NCI-H446 treated with DMSO at 0.1 percent for 48 hours (cell line): ENCODE measurements at regions not wholly inside any gene's neighbourhood (a gene's known extent, or its start where the extent isn't known, plus 50 kb on each side); places are given as distances from the start of the nearest gene placed in this dataset.
"Not testable (repeated sequence)": the region's sequence is repeated elsewhere in the genome, so short reads cannot be mapped to it uniquely, and the experiment has no call there.

ENCODE experiments used
- DNase-seq: peaks from one replicate; lab custom pipeline; 2025; lab: John Stamatoyannopoulos, UW

DNA sequence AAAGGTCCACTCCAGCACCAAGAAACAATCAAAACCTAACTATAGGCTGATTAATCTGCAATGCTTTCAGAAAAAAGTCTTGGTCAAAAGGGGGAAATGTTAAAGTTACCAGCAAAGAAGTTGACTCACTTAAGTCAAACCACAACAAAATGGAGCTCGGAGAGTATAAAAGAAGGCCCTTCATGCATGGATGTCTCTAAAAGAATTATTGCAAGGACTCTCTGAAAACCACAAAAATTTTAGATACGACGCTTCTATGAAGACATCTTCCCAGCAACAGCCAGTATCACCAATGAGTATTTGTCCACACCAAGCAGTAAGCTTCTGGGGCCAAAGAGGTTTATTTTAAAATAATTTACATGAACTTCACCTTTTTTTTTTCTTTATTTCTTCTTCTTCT lies 1327.4 kb upstream of the CDH18 start:
- not testable (repeated sequence) for DNase-seq

DNA sequence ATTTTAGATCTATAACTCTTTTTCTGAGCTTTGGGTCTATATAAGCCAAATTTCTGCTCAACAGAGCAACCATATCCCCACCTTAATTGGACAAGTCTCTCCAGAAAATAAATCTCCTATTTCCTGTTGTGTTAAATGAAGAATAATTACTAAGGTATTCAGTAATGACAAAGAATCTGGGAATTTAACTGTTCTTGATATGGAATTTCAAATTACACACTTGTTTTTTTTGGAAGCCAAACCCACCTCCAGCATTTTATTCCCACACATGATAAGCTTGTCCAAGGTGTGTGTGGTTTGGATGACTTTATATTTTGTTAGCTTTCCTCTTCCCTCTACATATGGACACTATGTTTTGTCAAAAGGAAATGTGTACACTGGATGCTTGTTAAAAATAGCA lies 1313.2 kb upstream of the CDH18 start:
- not testable (repeated sequence) for DNase-seq

DNA sequence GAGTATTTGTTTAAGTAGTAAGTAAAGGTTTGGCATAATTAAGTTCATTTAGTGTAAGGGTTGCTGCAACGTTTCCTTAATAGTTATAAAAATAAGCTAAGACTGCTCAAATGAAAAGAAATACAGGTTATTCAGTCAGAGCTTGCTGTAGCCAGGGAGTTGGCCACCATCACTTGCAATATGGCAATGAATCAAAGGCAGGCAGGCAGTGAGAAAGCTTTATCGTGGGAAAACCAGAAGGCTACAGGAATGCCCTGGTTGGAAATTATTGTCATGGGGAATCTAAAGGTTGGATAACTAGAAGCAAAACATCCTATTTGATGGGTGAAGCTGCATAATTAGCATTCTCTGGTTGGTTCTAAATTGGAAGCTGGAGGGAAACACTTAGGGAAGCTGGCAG lies 1286.4 kb upstream of the CDH18 start:
- not testable (repeated sequence) for DNase-seq

DNA sequence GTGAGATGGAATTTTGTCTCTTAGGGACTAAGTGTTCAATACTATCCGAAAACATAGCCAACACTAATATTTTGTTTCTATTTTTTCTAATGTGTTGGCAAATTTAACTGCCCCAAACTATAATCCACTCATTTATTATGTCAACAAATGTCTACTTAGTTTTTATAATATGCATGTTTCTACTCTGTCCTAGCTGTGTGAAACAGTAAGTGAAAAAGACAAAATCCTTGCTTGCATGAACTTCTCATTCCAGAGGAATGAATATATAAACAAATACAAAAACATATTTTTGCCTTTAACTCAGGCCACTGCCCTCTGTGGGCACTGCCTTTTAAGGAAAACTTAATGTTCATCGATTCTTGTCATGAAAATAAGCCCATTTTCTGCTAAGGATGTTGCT lies 1275.4 kb upstream of the CDH18 start:
- no peak for DNase-seq

DNA sequence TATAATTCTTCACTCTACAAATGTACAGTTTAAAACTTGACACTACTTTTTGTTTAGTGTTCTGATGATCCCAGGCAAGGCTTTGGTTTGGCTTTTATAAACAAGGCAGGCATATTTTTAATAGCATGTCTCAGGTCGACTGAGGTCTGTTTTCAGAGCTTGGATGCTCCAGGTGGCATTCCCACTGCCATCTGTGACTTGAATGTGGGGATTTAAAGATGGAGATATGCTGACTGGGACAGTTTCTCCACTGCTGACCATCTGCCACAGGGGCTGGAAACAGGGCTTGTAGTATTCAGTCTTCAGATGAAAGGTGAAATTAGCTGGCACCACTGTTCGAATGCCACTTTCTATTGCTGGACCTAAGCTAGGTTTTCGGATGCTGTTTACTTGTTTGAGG lies 1266.2 kb upstream of the CDH18 start:
- DNase-seq, result peak; percentile 27

DNA sequence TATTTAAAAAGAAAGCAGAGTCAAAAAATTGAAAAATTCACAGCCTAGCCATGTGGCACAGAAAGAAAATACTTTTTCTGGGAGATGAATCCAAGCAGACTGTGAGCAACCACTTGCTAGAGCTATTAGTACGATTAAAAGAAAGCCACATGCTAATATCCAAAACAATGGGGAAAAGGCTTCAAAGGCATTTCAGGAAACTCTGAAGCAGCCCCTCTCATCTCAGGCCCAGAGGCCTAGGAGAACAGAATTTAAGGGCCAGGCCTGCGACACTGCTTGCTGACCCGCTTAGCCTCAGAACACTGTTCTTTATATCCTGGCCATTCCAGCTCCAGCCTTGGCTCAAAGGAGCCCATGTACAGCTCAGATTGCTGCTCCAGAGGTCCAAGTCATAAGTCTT lies 1257.0 kb upstream of the CDH18 start:
- DNase-seq, result no peak

DNA sequence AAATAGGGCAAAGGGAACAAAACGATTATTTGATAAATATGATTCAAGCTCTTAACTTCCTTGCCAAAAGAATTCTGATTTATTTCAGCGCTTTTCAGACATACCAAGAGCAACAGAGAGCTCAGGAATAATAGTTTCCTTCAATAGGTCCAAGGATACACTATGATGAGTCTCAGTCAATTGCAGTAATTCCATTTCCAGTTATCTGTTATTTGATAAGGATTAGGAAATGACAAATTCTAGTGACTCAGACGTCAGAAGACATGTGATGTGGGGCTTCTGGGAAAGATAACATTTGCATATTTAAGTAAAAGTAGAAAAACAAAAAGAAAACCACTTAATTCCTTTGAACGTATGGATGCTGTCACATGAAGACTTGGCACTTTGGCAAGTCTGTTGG lies 1250.8 kb upstream of the CDH18 start:
- DNase-seq, result no peak

DNA sequence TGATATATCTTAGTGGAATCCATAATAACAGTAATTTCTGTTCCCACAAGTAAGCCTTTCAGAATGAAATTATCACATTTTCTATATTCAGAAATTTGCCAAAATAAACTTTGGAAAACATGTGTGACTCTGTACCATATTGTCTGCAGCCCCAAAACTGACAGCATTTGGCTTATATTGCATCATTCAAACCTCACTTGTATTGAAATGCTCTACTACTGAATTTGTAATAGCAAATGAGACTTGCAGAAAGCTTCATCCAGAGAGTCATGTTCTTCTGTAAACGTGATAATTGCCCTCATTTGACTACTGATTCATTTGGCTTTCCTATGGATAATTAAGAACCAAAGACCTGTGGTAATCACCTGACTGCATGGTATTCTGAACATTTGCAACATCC lies 1249.5 kb upstream of the CDH18 start:
- peak; percentile 49 for DNase-seq

DNA sequence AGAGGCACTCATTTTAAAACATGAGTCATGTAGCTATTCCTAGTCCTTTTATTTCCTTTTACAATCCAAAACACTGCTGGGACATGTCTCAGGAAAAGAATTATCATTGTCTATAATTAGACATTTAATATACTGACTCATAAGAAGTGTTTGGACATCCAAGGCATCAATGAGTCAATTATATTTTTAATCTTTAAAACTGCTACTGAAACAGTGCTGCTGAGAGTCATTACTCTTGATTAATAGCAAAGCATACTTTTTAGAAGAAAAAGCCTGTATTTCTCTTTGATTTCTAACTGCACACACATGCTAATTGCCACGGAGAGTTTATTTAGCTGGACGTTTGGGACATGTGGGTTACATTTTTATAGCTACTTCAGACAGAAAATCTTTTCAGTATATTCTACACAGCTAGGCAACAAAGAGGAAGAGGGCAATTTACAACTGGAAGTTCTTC lies 1249.0 kb upstream of the CDH18 start:
- peak; percentile 82 for DNase-seq

DNA sequence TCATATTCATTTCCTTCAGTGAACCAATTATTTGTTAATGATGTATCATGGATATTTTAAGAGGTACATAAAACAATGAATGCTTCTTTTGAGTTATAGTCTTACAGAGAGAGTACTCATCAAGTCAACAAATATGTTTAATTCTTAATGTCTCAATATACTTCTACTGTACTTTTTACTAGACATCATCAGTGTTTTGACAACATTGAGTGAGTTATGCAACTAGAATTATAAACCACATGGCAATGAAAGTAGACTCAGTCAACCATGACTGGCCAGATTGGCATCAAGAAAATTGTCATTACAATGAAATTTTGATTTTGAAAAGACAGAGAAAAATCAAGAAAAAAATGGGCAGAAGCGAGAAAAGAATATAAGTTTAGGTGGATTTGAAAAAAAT lies 1248.1 kb upstream of the CDH18 start:
- peak; percentile 80 for DNase-seq

DNA sequence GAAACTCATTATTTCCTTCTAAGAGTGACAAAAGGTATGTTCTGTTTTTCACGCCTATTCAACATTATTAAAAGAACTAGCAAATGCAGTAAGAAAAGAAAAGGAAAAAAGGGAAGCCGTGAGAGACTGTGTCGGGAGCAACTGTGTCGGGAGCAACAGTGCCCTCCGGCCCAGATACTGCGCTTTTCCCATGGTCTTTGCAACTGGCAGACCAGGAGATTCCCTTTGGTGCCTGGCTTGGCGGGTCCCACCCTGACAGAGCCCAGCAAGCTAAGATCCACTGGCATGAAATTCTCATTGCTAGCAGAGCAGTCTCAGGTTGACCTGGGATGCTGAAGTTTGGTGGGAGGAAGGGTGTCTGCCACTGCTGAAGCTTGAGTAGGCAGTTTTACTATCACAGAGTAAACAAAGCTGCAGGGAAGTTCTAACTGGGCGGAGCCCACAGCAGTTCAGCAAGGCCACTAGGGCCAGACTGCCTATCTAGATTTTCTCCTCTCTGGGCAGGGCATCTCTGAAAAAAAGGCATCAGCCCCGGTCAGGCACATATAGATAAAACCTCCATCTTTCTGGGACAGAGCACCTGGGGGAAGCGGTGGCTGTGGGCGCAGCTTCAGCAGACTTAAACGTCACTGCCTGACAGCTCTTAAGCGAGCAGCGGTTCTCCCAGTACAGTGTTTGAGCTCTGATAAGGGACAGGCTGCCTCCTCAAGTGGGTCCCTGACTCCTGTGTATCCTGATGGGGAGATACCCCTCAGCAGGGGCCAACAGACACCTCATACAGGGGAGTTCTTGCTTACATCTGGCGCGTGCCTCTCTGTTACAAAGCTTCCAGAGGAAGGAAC lies 1237.4 kb upstream of the CDH18 start:
- DNase-seq, result no peak

DNA sequence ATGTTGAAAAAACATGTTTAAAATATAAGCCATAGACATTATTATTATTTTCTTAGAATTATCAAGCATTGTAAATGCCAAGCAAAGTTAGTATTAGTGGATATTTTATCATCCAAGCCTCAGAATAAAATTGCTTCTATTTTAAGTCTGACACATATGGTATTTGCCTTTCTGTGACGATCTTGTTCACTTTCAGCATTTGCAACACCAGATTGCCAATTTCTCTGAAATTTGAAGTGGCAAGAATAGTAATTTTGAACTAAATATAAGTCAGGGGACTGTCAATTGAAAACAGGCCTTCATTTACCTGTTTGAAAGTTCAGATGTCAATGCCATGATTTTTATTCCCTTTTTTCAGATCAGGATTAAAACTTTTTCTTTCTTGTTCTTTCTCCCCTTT lies 1233.6 kb upstream of the CDH18 start:
- DNase-seq, result no peak

DNA sequence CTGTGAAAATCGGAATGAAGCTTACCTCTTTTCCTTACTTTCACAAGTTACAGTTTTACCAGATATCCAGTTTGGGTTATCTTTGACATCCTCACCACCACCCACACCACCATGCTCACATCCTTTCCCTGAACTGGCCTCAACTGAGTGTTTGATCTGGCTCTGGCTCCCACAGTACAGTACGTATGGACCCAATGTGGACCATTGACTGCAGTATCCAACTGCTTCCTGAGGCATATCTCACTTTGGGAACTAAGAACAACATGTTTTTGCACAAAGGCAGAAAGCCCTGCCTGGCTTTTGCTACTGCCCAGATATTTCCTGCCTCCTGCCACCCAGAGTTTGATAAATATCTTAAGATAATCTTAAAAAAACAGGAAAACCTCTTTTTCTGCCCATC lies 1232.0 kb upstream of the CDH18 start:
- DNase-seq, result no peak

DNA sequence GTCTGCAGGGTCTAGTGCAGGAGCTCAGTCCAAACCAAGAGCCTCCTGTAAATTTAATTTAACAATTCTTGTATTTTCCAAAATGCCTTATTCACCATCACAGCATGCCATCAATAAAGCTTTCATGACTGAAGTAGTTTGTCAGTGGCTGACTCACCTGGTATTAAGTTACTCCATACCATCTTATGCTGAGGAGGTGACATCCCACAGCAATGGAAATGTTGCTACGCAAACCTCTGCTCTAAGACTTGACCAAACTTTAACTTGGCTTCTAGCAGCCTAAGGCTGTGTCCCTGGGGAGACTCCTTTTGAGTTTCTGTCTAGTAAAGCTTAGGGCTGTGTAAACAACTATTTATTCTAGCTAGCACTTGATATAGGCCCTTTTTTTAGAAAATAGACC lies 1231.3 kb upstream of the CDH18 start:
- DNase-seq, result no peak

DNA sequence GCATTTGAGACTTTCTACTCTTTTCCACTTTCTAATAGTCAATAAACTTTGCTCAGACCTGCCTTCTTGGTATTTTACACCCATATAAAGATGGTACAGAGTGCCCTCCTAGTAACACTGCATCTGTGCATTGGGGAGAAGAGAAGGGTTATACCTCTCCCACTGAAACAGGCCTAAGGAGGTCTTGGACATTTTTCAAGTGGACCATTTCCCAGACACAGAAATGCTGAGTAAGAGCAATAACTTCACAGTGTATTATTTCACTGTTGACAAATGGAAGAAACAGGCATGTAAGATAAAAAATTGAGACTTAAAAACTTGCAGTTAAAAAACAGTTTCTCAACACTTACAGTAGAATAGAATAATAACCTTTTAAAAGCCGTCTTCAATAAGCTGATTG lies 1224.0 kb upstream of the CDH18 start:
- DNase-seq, result peak; percentile 39

DNA sequence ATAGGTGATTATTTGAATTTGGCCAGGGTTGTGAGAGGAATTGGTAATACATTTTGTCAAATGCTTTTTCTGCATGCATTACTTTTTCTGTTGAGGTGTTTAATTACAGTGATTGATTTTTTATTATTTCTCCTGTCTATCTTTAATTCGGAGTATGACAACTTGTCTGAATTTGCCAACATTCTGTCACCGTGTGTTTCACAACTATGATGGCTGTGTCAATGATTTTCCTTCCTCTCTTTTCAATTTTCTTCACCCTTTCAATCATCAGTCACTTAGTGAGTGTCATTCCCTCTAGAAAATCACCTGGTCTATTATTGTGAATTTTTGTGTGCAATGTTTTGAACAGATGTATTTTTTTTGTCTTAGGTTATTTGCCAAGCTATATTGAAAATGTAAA lies 1221.4 kb upstream of the CDH18 start:
- DNase-seq, result no peak

DNA sequence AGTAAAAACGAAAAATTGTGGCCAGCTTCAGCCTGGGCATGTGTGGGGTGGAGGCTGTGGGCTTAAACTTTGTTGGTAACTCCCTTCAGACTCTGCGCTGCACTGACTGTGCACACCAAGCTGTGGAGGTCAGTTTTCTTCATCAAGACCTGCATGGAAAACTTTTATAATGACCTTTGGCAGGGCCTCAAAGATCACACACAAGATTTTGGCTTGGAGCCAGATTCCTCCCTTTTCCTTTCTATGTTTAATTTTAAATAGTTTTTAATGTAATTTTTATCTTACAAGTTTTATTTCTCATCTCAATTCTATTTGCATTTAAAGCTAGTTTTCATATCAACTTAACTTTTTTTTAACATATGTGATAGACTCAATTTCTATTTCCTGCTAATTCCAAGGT lies 1211.1 kb upstream of the CDH18 start:
- no peak for DNase-seq

DNA sequence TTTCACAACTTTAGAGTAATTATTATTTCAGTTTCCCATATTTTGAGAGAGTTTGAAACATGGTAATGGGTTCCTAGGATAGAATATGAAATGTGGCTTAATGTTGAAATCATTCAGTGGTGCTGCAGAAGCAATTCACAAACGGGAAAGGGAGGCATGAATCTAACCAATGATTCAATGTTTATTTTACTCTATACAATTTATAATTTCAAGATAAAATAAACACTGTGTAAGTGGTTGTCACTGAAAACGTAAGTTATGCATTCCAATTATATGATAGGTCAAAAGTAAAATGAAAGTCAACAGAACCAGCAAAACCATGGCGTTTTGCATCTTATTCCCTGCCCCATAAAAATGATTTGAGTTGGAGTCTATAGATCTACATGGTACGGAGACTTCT lies 1207.1 kb upstream of the CDH18 start:
- DNase-seq, result no peak

DNA sequence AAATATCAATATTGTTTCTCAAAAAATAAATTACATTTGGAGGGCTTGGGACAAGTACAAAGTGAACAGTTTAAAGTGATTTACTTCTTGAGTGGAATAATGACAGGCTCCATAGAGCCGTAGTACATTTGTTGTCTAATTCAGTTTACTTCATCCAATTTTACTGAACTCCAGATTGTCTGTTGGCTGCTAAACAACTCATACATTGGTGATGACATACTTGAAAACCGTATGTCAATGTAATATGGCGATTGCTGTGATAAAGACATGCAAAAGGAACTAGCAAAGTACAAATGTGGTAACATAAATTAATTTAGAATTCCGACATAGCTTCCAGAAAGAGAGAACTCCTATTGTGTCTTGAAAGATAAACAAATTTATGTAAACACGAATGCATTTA lies 1197.5 kb upstream of the CDH18 start:
- DNase-seq, result no peak

DNA sequence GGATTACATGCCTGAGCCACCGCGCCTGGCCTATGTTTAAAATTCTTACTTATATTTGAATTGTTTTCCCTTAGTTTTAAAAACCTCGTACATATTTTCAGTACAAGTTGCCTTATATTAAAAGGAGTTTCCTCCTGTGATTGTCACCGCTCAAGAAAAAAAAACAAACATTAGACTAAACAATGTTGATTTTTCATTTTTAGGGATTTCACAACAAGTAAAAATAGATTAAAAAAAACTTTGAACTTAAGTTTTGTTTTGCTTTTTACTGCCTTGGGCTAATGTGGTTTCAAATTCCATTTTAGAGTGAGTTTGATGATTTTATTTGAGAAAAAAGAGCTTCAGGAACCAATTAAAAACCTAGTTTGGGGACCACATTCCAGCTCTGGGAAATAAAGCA lies 1196.6 kb upstream of the CDH18 start:
- no peak for DNase-seq

DNA sequence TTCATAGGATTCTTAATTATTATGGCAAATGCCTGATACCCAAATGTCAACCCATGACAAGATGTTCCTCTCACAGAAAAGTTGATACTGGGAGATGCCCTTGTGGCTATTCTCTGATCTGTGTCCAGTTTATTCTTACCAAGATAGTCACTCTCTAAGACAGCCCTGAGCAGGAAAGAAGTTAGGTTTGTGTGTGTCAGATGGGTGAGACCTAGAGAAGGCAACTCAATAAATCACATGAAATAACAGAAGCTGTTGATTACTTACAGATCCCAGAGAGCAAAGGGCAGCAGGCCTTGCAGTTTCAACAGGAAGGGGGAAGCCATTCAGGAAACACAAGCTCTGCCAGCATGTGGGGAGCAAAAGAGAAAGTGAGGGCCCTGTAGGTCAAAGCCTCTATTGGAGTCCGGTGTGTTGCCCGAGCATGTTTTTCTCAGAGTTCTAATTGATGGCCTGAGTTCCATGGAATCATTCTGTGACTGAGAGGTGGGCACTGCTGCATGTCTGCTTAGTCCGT lies 1193.7 kb upstream of the CDH18 start:
- DNase-seq, result no peak

DNA sequence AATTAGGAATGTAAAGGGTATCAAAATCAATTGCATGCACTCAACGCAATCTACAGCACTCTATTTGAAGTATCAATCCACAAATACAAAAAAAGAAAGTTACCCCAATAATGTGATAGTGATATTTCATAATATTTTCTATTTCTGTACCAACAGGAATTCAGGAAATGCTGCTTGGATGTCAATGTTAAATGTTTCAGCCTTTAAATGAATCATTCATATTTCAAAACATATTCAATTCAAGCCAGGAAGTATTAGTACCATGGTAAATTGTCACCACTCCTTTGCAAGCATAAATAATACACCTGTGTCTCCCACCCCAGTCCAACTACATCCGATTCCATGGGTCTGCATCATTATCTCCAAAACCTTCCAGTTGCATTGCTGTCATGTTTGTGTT lies 1185.5 kb upstream of the CDH18 start:
- DNase-seq, result no peak

DNA sequence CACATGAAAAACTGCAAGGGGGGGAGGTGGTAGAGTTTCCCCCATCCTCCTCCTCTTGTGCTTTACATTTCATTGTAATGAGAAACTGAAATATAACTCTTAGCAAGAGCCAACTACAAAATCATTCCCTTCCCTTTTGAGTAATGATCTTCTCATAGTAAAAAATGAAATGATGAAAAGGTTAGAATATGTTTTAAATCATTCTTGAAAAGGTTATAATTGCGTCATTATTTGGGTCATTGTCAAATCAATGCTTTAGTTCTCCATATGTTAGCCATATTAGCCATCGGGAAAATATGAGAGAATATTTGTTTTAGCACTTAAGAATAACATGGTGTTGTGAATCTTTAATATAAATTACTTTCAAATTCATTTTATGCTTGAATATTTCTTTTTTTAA lies 1185.0 kb upstream of the CDH18 start:
- DNase-seq, result no peak

DNA sequence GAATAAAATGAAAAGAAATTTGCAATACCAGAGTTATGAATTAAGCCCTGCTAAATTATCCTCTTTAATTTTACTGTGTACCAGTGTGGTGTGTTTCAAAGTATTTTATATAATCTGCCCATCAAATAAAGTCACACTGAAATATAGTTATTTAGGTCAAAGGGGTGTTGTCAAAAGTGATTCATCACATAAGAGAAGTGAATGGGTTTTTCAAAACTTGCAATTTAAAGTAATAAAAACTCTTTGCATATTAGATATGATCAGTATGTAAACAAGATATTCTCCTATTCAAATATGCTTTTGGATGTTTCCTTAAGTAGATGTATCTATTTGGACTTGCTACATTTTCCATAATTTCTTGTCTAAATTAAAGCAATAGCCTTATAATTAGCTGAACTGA lies 1183.0 kb upstream of the CDH18 start:
- DNase-seq, result no peak
